H1 (cell line): ENCODE measurements at regions not wholly inside any gene's neighbourhood (a gene's known extent, or its start where the extent isn't known, plus 50 kb on each side); places are given as distances from the start of the nearest gene placed in this dataset.
"Not testable (repeated sequence)": the region's sequence is repeated elsewhere in the genome, so short reads cannot be mapped to it uniquely, and the experiment has no call there.

Source experiments
- CTCF ChIA-PET: fragments of 300-600 bp; sonication (Branson Sonifier 250); formaldehyde crosslinking; loops from one replicate; lab custom pipeline; 2021; ENCODE audit not compliant: partially characterized antibody; lab: Charles Lee
- POLR2A ChIA-PET: fragments of 300-600 bp; sonication (Branson Sonifier 250); formaldehyde crosslinking; loops from one replicate; lab custom pipeline; 2021; ENCODE audit warnings: inconsistent platforms; ENCODE audit not compliant: partially characterized antibody; lab: Charles Lee
- DNase-seq, 2 experiments: peaks; one replicate each; pipeline versions ENCODE4 v3.0.0 to v3.0.0-alpha.2; 2010 to 2022; ENCODE audit warnings: low spot score in 2 of 2, low read depth in 1 of 2, mixed read lengths in 1 of 2
- FAIRE-seq: peaks from 2 replicates; lab custom pipeline; 2011; peaks lifted over from hg19 to GRCh38; lab: Jason Lieb, UNC
- H2AFZ ChIP-seq: 2 replicates; pipeline ENCODE4 v1.8.1; 2012; ENCODE audit warnings: low read length, inconsistent platforms
- H2AK5ac ChIP-seq: 2 replicates; pipeline ENCODE4 v1.6.1; 2013; ENCODE audit warnings: low read depth, low read length
- H2BK120ac ChIP-seq: replicated peaks from 2 replicates; pipeline ENCODE3; 2013; ENCODE audit warnings: low read depth, low read length, inconsistent platforms
- H2BK12ac ChIP-seq: 2 replicates; pipeline ENCODE4 v1.6.1; 2013; ENCODE audit warnings: low read depth, low read length
- H2BK15ac ChIP-seq: 2 replicates; pipeline ENCODE4 v1.6.1; 2013; ENCODE audit warnings: low read length
- H2BK20ac ChIP-seq: 2 replicates; pipeline ENCODE4 v1.6.1; 2013; ENCODE audit warnings: low read length
- H2BK5ac ChIP-seq: 2 replicates; pipeline ENCODE4 v1.6.1; 2013; ENCODE audit warnings: low read depth, low read length
- H3K14ac ChIP-seq: 2 replicates; pipeline ENCODE4 v1.6.1; 2013; ENCODE audit warnings: inconsistent platforms; ENCODE audit not compliant: insufficient read length
- H3K18ac ChIP-seq: 2 replicates; pipeline ENCODE4 v1.6.1; 2013; ENCODE audit warnings: low read length; ENCODE audit errors: extremely low read depth
- H3K23ac ChIP-seq: 2 replicates; pipeline ENCODE4 v1.6.1; 2013; ENCODE audit warnings: inconsistent platforms; ENCODE audit not compliant: insufficient read length
- H3K23me2 ChIP-seq: 2 replicates; pipeline ENCODE4 v1.6.1; 2013; ENCODE audit warnings: low read depth, low read length
- H3K27ac ChIP-seq: 2 replicates; pipeline ENCODE4 v1.6.1; 2011; ENCODE audit warnings: low read depth, low read length, inconsistent platforms
- H3K27me3 ChIP-seq, 4 experiments: replicated peaks in 1 of 4; 1 replicate in 1 of 4; 2 replicates in 3 of 4; pipeline versions ENCODE4 v1.6.1 to v1.8.1; 2011 to 2013; ENCODE audit warnings: low read length in 3 of 4, mild to moderate bottlenecking in 3 of 4, inconsistent platforms in 2 of 4, mixed read lengths in 2 of 4, moderate library complexity in 1 of 4; ENCODE audit not compliant: control insufficient read depth in 3 of 4, insufficient read depth in 3 of 4; ENCODE audit errors: extremely low read depth in 1 of 4
- H3K36me3 ChIP-seq, 4 experiments: 2 replicates each; pipeline versions ENCODE4 v1.6.1 to v1.8.1; 2011 to 2013; ENCODE audit warnings: mild to moderate bottlenecking in 4 of 4, low read length in 3 of 4, moderate library complexity in 2 of 4, control low read depth in 1 of 4, inconsistent platforms in 1 of 4; ENCODE audit not compliant: insufficient read depth in 4 of 4, control insufficient read depth in 2 of 4
- H3K4ac ChIP-seq: replicated peaks from 2 replicates; pipeline ENCODE3; 2013; ENCODE audit warnings: low read length, low read depth, mixed read lengths, inconsistent platforms; ENCODE audit not compliant: insufficient read length
- H3K4me1 ChIP-seq, 4 experiments: replicated peaks in 1 of 4; 1 replicate in 1 of 4; 2 replicates in 3 of 4; pipeline versions ENCODE4 v1.6.1 to v1.8.1; 2011 to 2013; ENCODE audit warnings: low read length in 3 of 4, inconsistent platforms in 2 of 4, mixed read lengths in 1 of 4; ENCODE audit not compliant: insufficient read depth in 4 of 4, control insufficient read depth in 3 of 4
- H3K4me2 ChIP-seq, 2 experiments: 2 replicates each; pipeline versions ENCODE4 v1.6.1 to v1.8.1; 2011 to 2013; ENCODE audit warnings: low read depth in 2 of 2, low read length in 2 of 2, control low read depth in 1 of 2, inconsistent platforms in 1 of 2, mild to moderate bottlenecking in 1 of 2; ENCODE audit not compliant: insufficient read depth in 1 of 2
- H3K4me3 ChIP-seq, 4 experiments: fragments of 200-600, 300-600 bp in 1 of 4; sonication (generic), shearing (Covaris generic), sonication (Bioruptor Twin) in 1 of 4; 2 replicates each; pipeline versions ENCODE4 v1.5.1 to v1.8.1; 2011 to 2016; ENCODE audit warnings: low read length in 4 of 4, low read depth in 3 of 4, control low read depth in 2 of 4, inconsistent platforms in 2 of 4, mild to moderate bottlenecking in 2 of 4, mixed read lengths in 1 of 4, moderate library complexity in 1 of 4; ENCODE audit not compliant: insufficient read depth in 2 of 4; ENCODE audit errors: extremely low read depth in 1 of 4
- H3K56ac ChIP-seq: replicated peaks from 2 replicates; pipeline ENCODE3; 2013; ENCODE audit warnings: low read depth, mild to moderate bottlenecking, mixed read lengths, low read length, inconsistent platforms; ENCODE audit not compliant: insufficient read length
- H3K79me1 ChIP-seq: 2 replicates; pipeline ENCODE4 v1.6.1; 2013; ENCODE audit warnings: low read depth, low read length, control low read depth
- H3K79me2 ChIP-seq, 2 experiments: 2 replicates each; pipeline versions ENCODE4 v1.6.1 to v1.8.1; 2012 to 2013; ENCODE audit warnings: low read length in 2 of 2, mild to moderate bottlenecking in 2 of 2, inconsistent platforms in 1 of 2; ENCODE audit not compliant: insufficient read depth in 2 of 2, control insufficient read depth in 1 of 2
- H3K9ac ChIP-seq, 4 experiments: replicated peaks in 1 of 4; 1 replicate in 1 of 4; 2 replicates in 3 of 4; pipeline versions ENCODE4 v1.6.1 to v1.8.1; 2011 to 2013; ENCODE audit warnings: low read depth in 3 of 4, low read length in 3 of 4, control low read depth in 2 of 4, mild to moderate bottlenecking in 2 of 4, moderate library complexity in 2 of 4, inconsistent platforms in 1 of 4; ENCODE audit errors: extremely low read depth in 1 of 4
- H3K9me3 ChIP-seq, 2 experiments: 2 replicates each; pipeline versions ENCODE4 v1.6.1 to v1.8.1; 2012 to 2013; ENCODE audit warnings: mild to moderate bottlenecking in 2 of 2, moderate library complexity in 2 of 2, control low read depth in 1 of 2, inconsistent platforms in 1 of 2, low read depth in 1 of 2, low read length in 1 of 2, mixed read lengths in 1 of 2; ENCODE audit not compliant: insufficient read depth in 2 of 2
- H4K20me1 ChIP-seq, 2 experiments: replicated peaks in 1 of 2; 2 replicates each; pipeline versions ENCODE3 to v1.8.1; 2011 to 2013; ENCODE audit warnings: inconsistent platforms in 2 of 2, low read length in 2 of 2, mild to moderate bottlenecking in 1 of 2; ENCODE audit not compliant: insufficient read depth in 2 of 2, control insufficient read depth in 1 of 2
- H4K5ac ChIP-seq: 2 replicates; pipeline ENCODE4 v1.6.1; 2013; ENCODE audit warnings: low read length, low read depth, mixed read lengths, inconsistent platforms; ENCODE audit not compliant: insufficient read length
- H4K8ac ChIP-seq: 2 replicates; pipeline ENCODE4 v1.8.0; 2013; ENCODE audit warnings: mild to moderate bottlenecking, moderate library complexity, low read length, inconsistent platforms; ENCODE audit not compliant: insufficient read depth; ENCODE audit errors: extremely low read depth
- H4K91ac ChIP-seq: replicated peaks from 2 replicates; pipeline ENCODE3; 2013; ENCODE audit warnings: low read length, mixed read lengths, inconsistent platforms; ENCODE audit not compliant: insufficient read length
- WGBS, 2 experiments: shearing (Covaris generic) in 1 of 2; methylation state at CpG; one replicate each; pipeline versions ENCODE4 v1.1.6 to v1.1.7; 2013 to 2015; ENCODE audit warnings: low lambda C conversion rate in 2 of 2, mixed read lengths in 2 of 2, inconsistent platforms in 1 of 2, low coverage in 1 of 2, missing lambda C conversion rate in 1 of 2; ENCODE audit not compliant: insufficient replicate concordance in 2 of 2, insufficient coverage in 1 of 2, insufficient read length in 1 of 2; ENCODE audit errors: extremely low coverage in 1 of 2, missing lambda C conversion rate in 1 of 2; 5-methylcytosine and 5-hydroxymethylcytosine counted together

DNA sequence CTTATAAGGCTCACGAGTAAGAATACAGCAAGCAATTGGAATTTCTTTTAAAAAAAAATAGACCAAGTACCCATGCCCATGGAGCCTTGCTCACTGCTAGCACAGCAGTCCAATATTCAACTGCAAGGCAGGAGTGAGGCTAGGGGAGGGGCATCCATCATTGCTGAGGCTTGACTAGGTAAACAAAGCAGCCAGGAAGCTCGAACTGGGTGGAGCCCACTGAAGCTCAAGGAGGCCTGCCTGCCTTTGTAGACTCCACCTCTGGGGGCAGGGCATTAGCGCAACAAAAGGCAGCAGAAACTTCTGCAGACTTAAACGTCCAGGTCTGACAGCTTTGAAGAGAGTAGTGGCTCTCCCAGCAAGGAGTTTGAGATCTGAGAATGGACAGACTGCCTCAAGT lies 84.0 kb upstream of the STEAP1 start:
- H3K9me3 ChIP-seq, H3K27me3 ChIP-seq, H3K4me2 ChIP-seq, H3K79me1 ChIP-seq, H2BK20ac ChIP-seq, H2AK5ac ChIP-seq, H2AFZ ChIP-seq, H2BK5ac ChIP-seq, H3K4me1 ChIP-seq, H2BK15ac ChIP-seq, H3K56ac ChIP-seq, DNase-seq, H4K91ac ChIP-seq, H3K36me3 ChIP-seq, H3K18ac ChIP-seq, H2BK120ac ChIP-seq, H3K79me2 ChIP-seq, H3K23me2 ChIP-seq, H4K8ac ChIP-seq, POLR2A ChIA-PET, H2BK12ac ChIP-seq, H3K4me3 ChIP-seq, H3K9ac ChIP-seq, H4K20me1 ChIP-seq, H3K27ac ChIP-seq, H4K5ac ChIP-seq, FAIRE-seq, H3K4ac ChIP-seq, H3K23ac ChIP-seq, H3K14ac ChIP-seq: not testable (repeated sequence)
- CTCF ChIA-PET = interaction anchor here (0.7 kb wide), 1 partner anchor 13 kb away, joined by 4 read pairs; no protein-coding TSS in a partner anchor
- 83% methylated on average over 4 of the region's 4 CpGs; no CpG with 5 or more reads in 1 of the 2 experiments for WGBS, 2 experiments
